ENCODE measurements at regions not wholly inside any gene's neighbourhood (a gene's known extent, or its start where the extent isn't known, plus 50 kb on each side); places are given as distances from the start of the nearest gene placed in this dataset.
"Not testable (repeated sequence)": the region's sequence is repeated elsewhere in the genome, so short reads cannot be mapped to it uniquely, and the experiment has no call there.

DNA sequence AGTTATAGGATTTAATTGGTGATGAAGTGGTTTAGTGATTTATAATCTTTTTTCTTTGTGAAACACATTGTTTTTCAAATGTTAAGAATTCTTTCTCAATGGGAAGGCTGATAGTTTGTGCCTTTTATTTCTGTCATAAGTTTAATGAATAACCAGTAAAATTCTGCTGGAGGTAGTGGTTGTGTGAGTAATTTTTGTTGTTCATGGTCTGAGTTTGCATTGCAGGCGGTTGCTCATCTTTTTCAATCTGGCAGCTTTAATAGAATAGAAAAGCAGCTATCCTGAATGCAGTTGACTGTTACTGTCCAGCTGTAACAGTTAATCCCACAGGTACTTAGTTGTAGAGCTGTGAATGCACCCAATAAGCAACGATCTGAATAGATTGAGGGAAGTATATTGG, 215.6 kb upstream of the AFF2 start:
- no peak overlapping the region for H3K4me3 Mint-ChIP-seq
- CTCF ChIA-PET, result no interaction called here
- H3K27ac Mint-ChIP-seq, result no peak overlapping the region
- no peak for DNase-seq
- peaks cover 34% of the 10 kb centered on the region for H3K4me1 Mint-ChIP-seq
- no peaks in the 10 kb centered on the region for H3K9me3 Mint-ChIP-seq
- no peaks in the 10 kb centered on the region for H3K27me3 Mint-ChIP-seq
- peaks cover 2% of the 10 kb centered on the region for H3K36me3 Mint-ChIP-seq

DNA sequence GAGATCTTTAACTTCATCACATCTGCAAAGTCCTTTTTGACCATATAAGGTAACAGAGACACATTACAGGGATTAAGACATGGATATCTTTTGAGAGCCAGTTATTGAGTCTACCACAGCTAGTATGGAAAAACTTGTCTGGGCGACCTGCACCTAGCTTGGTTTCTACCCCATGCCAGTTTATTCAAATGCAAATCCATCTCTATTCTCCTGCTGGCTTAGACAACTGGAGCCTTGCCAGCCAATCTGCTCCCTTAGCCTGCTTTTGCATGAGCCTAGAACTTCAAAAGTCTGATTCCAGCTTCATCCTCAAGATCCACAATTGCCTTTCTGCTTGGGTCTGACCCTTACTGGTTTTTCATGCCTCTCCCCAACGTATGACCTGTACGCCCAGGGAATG, 212.0 kb upstream of the AFF2 start:
- H3K4me3 Mint-ChIP-seq, result no peak overlapping the region
- H3K27me3 Mint-ChIP-seq, result no peaks in the 10 kb centered on the region
- DNase-seq, result no peak
- H3K36me3 Mint-ChIP-seq, result peaks cover 2% of the 10 kb centered on the region
- CTCF ChIA-PET, result no interaction called here
- no peaks in the 10 kb centered on the region for H3K9me3 Mint-ChIP-seq
- H3K27ac Mint-ChIP-seq, result no peak overlapping the region
- peaks cover 3% of the 10 kb centered on the region for H3K4me1 Mint-ChIP-seq

DNA sequence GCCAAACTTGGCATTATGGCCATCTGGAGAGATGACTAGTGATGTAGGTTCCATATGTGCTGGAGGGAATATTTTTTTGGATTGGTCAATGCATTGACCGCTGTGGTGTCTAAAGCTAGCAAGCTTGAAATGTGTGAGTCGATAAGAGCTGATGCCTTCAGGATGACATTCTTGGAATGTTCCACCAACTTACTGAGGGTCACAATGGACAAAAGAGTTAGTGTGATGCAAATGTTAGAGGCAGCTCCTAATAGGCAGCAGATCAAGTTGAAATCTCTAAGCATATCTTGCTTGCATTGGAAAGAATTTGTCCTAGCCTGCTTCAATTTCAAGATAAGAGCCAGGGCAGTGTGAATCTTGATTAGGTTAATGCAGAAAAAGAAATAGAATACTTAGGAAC, 210.4 kb upstream of the AFF2 start:
- no peaks in the 10 kb centered on the region for H3K4me1 Mint-ChIP-seq
- no peaks in the 10 kb centered on the region for H3K9me3 Mint-ChIP-seq
- no peaks in the 10 kb centered on the region for H3K27me3 Mint-ChIP-seq
- DNase-seq, result no peak
- no peak overlapping the region for H3K27ac Mint-ChIP-seq
- no peak overlapping the region for H3K4me3 Mint-ChIP-seq
- no peaks in the 10 kb centered on the region for H3K36me3 Mint-ChIP-seq
- CTCF ChIA-PET, result no interaction called here

DNA sequence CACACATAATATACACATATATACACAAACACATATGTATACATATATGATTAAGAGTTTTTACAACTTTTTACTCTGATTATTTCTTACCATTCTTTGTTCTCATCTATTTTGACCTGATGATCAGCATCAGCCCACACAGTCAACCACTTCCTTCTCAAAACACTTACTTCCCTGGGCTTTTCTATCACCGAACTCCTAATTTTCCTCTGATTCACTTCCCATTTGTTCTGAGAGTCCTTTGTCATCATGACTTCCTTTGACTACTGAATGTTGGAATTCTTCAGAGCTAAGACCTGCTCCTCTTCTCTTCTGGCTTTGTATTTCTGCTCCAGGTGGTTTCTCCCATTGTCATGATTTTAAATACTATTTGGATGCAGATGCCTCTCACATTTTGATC, 209.5 kb upstream of the AFF2 start:
- CTCF ChIA-PET, result no interaction called here
- DNase-seq, result no peak
- no peaks in the 10 kb centered on the region for H3K27me3 Mint-ChIP-seq
- peaks cover 6% of the 10 kb centered on the region for H3K9me3 Mint-ChIP-seq
- H3K4me1 Mint-ChIP-seq, result peaks cover 4% of the 10 kb centered on the region
- H3K4me3 Mint-ChIP-seq, result no peak overlapping the region
- peaks cover 2% of the 10 kb centered on the region for H3K36me3 Mint-ChIP-seq
- H3K27ac Mint-ChIP-seq, result no peak overlapping the region

DNA sequence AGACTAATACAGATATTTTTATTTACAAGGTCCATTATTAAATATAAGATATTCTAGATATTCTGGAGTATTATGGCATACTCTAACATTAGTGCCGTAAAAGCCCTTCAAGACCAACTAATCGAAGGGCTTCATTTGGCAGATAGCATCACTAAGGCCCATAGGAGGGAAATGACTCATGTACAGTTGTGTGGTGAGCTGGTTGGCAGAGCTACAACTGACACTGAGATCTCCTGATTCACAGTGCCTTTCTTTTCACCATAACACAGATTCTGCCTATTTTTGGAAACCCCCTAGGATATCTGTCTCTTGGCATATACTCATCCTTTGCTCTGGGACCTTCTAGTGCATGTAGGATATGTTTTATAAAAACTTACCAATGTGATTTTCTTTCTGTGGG, 201.7 kb upstream of the AFF2 start:
- DNase-seq, result no peak
- CTCF ChIA-PET, result no interaction called here
- peaks cover 6% of the 10 kb centered on the region for H3K36me3 Mint-ChIP-seq
- H3K9me3 Mint-ChIP-seq, result peaks cover 6% of the 10 kb centered on the region
- peaks cover 4% of the 10 kb centered on the region for H3K4me1 Mint-ChIP-seq
- H3K4me3 Mint-ChIP-seq, result no peak overlapping the region
- H3K27ac Mint-ChIP-seq, result no peak overlapping the region
- H3K27me3 Mint-ChIP-seq, result no peaks in the 10 kb centered on the region

DNA sequence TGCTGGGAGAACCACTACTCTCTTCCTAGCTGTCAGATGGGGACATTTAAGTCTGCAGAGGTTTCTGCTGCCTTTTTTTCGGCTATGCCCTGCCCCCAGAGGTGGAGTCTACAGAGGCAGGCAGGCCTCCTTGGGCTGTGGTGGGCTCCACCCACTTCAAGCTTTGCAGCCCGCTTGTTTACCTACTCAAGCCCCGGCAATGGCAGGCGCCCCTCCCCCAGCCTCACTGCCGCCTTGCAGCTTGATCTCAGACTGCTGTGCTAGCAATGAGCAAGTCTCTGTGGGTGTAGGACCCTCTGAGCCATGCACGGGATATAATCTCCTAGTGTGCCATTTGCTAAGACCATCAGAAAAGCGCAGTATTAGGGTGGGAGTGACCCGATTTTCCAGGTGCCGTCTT, 195.2 kb upstream of the AFF2 start:
- CTCF ChIA-PET, H3K9me3 Mint-ChIP-seq, H3K27ac Mint-ChIP-seq, DNase-seq, H3K36me3 Mint-ChIP-seq, H3K4me3 Mint-ChIP-seq, H3K27me3 Mint-ChIP-seq: not testable (repeated sequence)
- H3K4me1 Mint-ChIP-seq, result peaks cover 16% of the 10 kb centered on the region

DNA sequence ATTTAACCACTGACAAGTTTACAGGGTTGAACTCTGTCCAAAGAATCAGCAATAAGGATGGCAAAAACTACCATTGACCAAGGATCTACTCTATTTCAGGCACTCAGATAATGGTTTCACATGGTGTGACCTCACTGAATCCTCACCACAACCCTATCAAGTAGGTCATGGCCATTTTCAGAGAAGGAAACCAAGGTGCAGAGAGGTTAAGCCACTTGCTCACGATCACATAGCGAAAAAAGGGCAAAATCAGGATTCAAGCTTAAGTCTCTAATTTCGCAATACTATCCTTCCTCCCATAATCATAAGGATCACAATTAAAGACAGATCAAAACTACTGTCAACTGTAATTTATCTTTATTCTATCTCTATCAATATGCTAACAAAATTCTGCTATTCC, 191.0 kb upstream of the AFF2 start:
- no peaks in the 10 kb centered on the region for H3K27me3 Mint-ChIP-seq
- H3K36me3 Mint-ChIP-seq, result peaks cover 4% of the 10 kb centered on the region
- CTCF ChIA-PET, result interaction anchor here (0.6 kb wide), 2 partner anchors 96 to 262 kb away, joined by 3 read pairs; no protein-coding TSS in a partner anchor
- H3K9me3 Mint-ChIP-seq, result peaks cover 8% of the 10 kb centered on the region
- DNase-seq, result no peak
- no peak overlapping the region for H3K27ac Mint-ChIP-seq
- no peak overlapping the region for H3K4me3 Mint-ChIP-seq
- H3K4me1 Mint-ChIP-seq, result peaks cover 39% of the 10 kb centered on the region

DNA sequence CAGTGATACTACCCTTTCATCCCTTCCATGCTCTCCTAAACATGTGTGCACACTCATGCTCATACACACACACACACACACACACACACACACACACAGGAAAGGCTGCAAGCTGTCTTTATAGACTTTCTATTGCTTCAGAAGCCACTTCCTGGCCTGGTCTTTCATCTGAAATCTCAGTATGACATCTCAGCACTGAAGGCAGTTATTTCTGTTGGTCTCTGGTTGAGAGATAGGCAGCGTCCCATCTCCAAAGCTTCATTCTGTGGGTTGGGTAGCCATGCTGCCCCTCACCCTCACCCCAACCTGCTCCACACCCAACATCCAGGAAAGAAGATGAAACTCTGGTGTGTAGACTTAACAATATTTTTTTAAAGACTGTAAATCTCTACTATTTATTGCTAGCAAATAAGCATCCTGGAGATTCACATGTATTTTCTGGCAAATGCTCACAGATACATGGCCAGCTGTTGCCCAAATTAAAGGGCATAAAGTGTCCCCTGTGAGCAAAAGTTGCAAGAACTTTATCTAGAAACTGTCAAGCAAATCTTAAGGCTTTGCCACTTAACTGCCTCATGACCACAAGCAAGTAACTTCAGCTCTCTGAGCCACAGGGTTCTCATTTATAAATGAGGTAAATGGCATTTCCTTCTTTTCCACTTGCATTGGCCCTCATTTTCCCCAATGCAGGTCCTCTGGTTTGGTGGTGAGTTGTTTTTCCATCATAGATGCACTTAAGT, 189.8 kb upstream of the AFF2 start:
- Mint-ChIP-seq H3K4me3 (peak overlapping the region; percentile 40), H3K36me3 (peaks cover 4% of the 10 kb centered on the region), H3K9me3 (peaks cover 7% of the 10 kb centered on the region), H3K4me1 (peaks cover 39% of the 10 kb centered on the region), H3K27ac (peak overlapping the region; percentile 96), H3K27me3 (no peaks in the 10 kb centered on the region)
- CTCF ChIA-PET, result no interaction called here
- peak; percentile 73 for DNase-seq

DNA sequence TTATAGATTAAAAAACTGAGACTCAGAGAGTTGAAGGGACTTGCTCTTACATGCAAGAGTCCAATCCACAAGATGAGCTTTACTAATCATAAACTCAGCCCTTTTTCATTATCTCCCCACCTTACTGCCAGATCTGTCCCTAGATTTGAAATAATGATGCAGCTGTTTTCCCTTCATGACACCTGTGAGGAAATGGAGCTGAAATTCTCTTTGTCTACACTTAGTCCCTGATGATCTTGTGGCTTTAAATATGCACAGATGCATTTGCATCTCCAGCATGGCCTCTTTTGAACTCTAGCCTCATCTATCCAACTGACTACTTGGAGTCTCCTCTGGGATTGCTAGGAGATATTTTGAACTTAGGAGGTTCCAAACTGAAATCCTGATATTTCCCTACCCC, 188.9 kb upstream of the AFF2 start:
- Mint-ChIP-seq H3K27me3 (no peaks in the 10 kb centered on the region), H3K36me3 (peaks cover 4% of the 10 kb centered on the region), H3K4me3 (no peak overlapping the region), H3K9me3 (peaks cover 5% of the 10 kb centered on the region), H3K4me1 (peaks cover 39% of the 10 kb centered on the region), H3K27ac (peak overlapping the region; percentile 96)
- DNase-seq, result no peak
- CTCF ChIA-PET, result interaction anchor here (1.5 kb wide), 1 partner anchor 177 kb away, joined by 4 read pairs; no protein-coding TSS in a partner anchor

DNA sequence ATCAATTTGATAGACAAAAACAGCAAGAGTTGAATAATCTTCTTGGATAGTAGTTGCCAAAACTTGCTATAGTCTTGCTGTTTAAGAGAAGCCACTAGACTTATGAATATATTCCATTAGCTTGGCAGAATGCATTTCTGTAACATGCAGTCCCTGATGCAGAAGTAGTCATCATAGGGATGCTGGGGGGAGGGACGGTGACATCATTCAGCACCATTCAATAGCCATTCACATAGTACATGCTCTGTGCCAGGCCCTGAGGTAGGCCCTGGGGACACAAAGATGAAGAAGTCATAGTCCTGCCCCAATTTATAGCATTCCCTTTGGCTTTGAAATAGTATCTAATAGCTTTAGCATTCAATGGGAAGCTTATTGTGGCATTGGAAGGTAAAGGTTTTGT, 185.5 kb upstream of the AFF2 start:
- Mint-ChIP-seq H3K27ac (no peak overlapping the region), H3K4me1 (peaks cover 26% of the 10 kb centered on the region), H3K27me3 (no peaks in the 10 kb centered on the region), H3K9me3 (no peaks in the 10 kb centered on the region), H3K36me3 (no peaks in the 10 kb centered on the region), H3K4me3 (no peak overlapping the region)
- CTCF ChIA-PET, result no interaction called here
- no peak for DNase-seq

DNA sequence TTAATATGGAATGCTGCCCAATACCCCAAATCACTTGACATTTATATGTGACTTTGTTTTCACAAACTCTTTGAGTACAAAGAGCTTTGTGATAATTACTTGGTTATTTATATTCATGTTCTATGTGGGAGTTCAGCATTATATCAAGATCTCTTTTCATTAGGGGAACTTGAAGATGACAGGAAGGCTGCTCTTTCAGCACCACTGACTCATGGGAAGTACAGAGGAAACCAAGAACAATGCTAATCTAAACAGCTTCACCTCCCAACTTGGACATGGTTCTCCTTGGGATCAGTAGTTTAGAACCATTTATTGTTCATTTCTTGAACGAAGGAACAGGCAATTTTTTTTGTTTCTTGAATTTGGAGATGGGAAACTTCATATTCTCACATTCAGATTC, 184.0 kb upstream of the AFF2 start:
- DNase-seq, result no peak
- Mint-ChIP-seq H3K27me3 (no peaks in the 10 kb centered on the region), H3K4me1 (peaks cover 10% of the 10 kb centered on the region), H3K9me3 (no peaks in the 10 kb centered on the region), H3K36me3 (no peaks in the 10 kb centered on the region), H3K27ac (no peak overlapping the region), H3K4me3 (no peak overlapping the region)
- CTCF ChIA-PET, result no interaction called here

DNA sequence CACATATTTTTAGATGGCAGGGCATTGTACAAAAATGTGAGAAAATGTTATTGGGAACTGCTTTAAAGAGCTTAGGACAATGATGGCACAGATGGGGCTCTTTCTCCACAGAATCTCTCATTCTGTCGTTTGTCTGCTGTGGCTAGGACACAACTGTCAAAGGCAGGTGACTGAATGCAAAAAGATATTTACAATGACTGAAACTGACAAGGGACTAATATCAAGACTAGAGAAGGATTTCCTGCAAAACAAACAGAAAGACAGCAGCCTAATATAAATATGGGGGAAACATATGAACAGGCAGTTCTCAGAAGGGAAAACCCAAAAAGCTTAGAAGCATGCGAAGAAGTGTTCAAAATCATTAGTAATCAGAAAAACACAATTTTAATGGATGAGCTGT, 177.5 kb upstream of the AFF2 start:
- CTCF ChIA-PET, result no interaction called here
- H3K36me3 Mint-ChIP-seq, result no peaks in the 10 kb centered on the region
- H3K27me3 Mint-ChIP-seq, result no peaks in the 10 kb centered on the region
- no peak overlapping the region for H3K27ac Mint-ChIP-seq
- no peak overlapping the region for H3K4me3 Mint-ChIP-seq
- no peaks in the 10 kb centered on the region for H3K4me1 Mint-ChIP-seq
- no peak for DNase-seq
- H3K9me3 Mint-ChIP-seq, result peaks cover 5% of the 10 kb centered on the region

DNA sequence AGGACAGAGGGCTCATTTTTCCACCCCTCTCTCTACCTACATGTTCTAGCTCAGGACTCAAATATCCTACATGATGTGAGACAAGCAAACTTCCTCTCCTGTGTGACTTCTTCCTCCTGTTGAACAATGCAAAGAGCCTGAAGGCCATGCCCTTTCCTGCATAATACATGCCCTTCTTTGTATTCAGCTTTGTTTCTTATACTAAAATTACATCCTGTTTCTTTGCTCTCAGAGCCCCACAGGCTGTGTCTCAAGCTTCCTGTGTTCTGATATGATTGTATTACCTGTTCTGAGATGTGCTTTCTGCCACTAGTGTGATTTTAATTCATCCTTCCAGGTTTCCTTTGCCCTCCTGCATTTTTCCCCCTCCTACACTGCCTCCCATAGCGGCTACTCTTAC, 166.4 kb upstream of the AFF2 start:
- peak; percentile 35 for DNase-seq
- peaks cover 33% of the 10 kb centered on the region for H3K4me1 Mint-ChIP-seq
- H3K4me3 Mint-ChIP-seq, result no peak overlapping the region
- peak overlapping the region; percentile 96 for H3K27ac Mint-ChIP-seq
- CTCF ChIA-PET, result no interaction called here
- H3K27me3 Mint-ChIP-seq, result no peaks in the 10 kb centered on the region
- H3K9me3 Mint-ChIP-seq, result no peaks in the 10 kb centered on the region
- peaks cover 16% of the 10 kb centered on the region for H3K36me3 Mint-ChIP-seq

DNA sequence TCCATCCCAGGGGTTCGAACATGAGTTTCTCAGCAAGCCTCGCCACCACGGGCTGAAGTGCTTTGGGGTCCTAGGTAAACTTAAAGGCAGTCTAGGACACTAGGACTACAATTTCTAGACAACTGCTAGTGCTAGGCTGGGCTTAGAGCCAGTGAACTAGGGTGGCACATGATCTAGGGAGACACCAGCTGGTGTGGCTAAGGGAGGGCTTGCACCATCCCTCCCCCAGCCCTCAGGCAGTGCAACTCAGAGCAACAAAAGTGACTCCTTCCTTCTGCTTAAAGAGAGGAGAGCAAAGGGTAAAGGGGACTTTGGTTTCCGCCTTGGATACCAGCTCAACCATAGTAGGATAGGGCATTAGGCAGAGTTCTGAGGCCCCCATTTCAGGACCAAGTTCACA, 162.5 kb upstream of the AFF2 start:
- Mint-ChIP-seq H3K4me3 (no peak overlapping the region), H3K27ac (no peak overlapping the region), H3K4me1 (peaks cover 45% of the 10 kb centered on the region), H3K27me3 (peaks cover 3% of the 10 kb centered on the region), H3K9me3 (peaks cover 2% of the 10 kb centered on the region), H3K36me3 (peaks cover 18% of the 10 kb centered on the region)
- CTCF ChIA-PET, result no interaction called here
- DNase-seq, result no peak

DNA sequence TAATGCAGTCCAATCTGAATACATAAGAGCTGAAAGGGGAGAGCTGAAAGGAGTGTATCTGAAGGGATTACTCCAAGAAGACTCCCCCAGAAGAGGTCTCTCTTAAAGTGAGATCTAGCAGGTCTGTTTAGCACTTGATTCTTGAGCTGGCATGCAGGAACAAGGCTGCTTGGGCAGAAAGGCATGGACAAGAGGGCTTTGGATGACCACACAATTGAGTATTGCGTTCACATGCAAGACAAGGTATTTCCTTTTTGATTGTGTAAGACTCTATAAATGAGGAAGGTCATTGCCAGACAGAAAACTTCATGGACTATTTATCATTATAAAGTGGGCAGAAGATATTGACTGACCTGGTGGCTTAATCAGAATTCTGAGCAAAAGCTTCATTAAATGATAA, 145.5 kb upstream of the AFF2 start:
- CTCF ChIA-PET, result no interaction called here
- DNase-seq, result no peak
- Mint-ChIP-seq H3K27me3 (no peaks in the 10 kb centered on the region), H3K9me3 (peaks cover 7% of the 10 kb centered on the region), H3K27ac (no peak overlapping the region), H3K4me3 (no peak overlapping the region), H3K4me1 (no peaks in the 10 kb centered on the region), H3K36me3 (no peaks in the 10 kb centered on the region)

DNA sequence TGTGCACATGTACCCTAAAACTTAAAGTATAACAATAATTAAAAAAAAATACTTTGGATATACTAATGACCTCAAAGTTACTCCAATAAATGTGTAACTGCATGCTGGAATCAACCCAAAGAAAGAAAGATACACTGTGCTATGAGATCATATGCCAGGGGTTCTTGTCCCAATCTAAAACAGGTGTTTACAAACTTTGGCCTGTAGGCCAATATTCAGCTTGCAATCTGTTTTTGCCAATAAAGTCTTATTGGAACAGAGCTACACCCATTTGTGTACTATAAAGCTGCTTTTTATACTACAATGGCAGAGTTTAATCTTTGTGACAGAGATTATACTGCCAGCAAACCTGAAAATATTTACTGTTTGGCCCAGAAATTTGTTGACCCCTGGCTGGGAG, 138.8 kb upstream of the AFF2 start:
- peaks cover 3% of the 10 kb centered on the region for H3K9me3 Mint-ChIP-seq
- H3K36me3 Mint-ChIP-seq, result no peaks in the 10 kb centered on the region
- no peaks in the 10 kb centered on the region for H3K27me3 Mint-ChIP-seq
- no peak for DNase-seq
- CTCF ChIA-PET, result no interaction called here
- H3K27ac Mint-ChIP-seq, result no peak overlapping the region
- H3K4me1 Mint-ChIP-seq, result no peaks in the 10 kb centered on the region
- no peak overlapping the region for H3K4me3 Mint-ChIP-seq

Data from activated naive CD4-positive, alpha-beta T cell treated with anti-CD3 and anti-CD28 coated beads, Interleukin-2, amount 10 ng/mL, durations not matched to agents 7 days and 5 days (primary cell).